H9 (cell line): ENCODE measurements at regions not wholly inside any gene's neighbourhood (a gene's known extent, or its start where the extent isn't known, plus 50 kb on each side); places are given as distances from the start of the nearest gene placed in this dataset.

ENCODE experiments used
- DNase-seq: peaks from one replicate; pipeline ENCODE4 v3.0.0-alpha.2; 2017
- H2AFZ ChIP-seq: one replicate; pipeline ENCODE4 v1.6.1; 2013; ENCODE audit warnings: mild to moderate bottlenecking, low read length, control low read depth, moderate library complexity
- H2AK5ac ChIP-seq: 2 replicates; pipeline ENCODE4 v1.6.1; 2013; ENCODE audit warnings: low read length, control low read depth, mixed read lengths; ENCODE audit not compliant: insufficient read length
- H2BK120ac ChIP-seq: one replicate; pipeline ENCODE4 v1.6.1; 2013; ENCODE audit warnings: low read depth, mild to moderate bottlenecking, low read length, control low read depth, inconsistent platforms; ENCODE audit not compliant: poor library complexity, severe bottlenecking
- H2BK12ac ChIP-seq: 2 replicates; pipeline ENCODE4 v1.6.1; 2013; ENCODE audit warnings: low read length, control low read depth, mixed read lengths, low read depth; ENCODE audit not compliant: insufficient read length
- H2BK15ac ChIP-seq: 2 replicates; pipeline ENCODE4 v1.6.1; 2013; ENCODE audit warnings: low read depth, low read length, control low read depth
- H2BK20ac ChIP-seq: one replicate; pipeline ENCODE4 v1.6.1; 2013; ENCODE audit warnings: low read depth, mild to moderate bottlenecking, low read length, control low read depth, inconsistent platforms; ENCODE audit not compliant: poor library complexity, severe bottlenecking
- H2BK5ac ChIP-seq: 2 replicates; pipeline ENCODE4 v1.6.1; 2013; ENCODE audit warnings: low read length, control low read depth, mixed read lengths; ENCODE audit not compliant: insufficient read length
- H3K14ac ChIP-seq: 2 replicates; pipeline ENCODE4 v1.6.1; 2013; ENCODE audit warnings: low read length, control low read depth; ENCODE audit not compliant: insufficient read depth
- H3K18ac ChIP-seq: 2 replicates; pipeline ENCODE4 v1.6.1; 2013; ENCODE audit warnings: low read depth, mild to moderate bottlenecking, mixed read lengths, low read length, control low read depth; ENCODE audit not compliant: insufficient read length
- H3K23ac ChIP-seq: 2 replicates; pipeline ENCODE4 v1.6.1; 2013; ENCODE audit warnings: low read length, control low read depth, mixed read lengths, low read depth; ENCODE audit not compliant: insufficient read length
- H3K23me2 ChIP-seq: 2 replicates; pipeline ENCODE4 v1.6.1; 2013; ENCODE audit warnings: low read depth, mild to moderate bottlenecking, mixed read lengths, low read length, control low read depth; ENCODE audit not compliant: insufficient read length, poor library complexity, severe bottlenecking
- H3K27ac ChIP-seq: 2 replicates; pipeline ENCODE4 v1.5.1; 2013; ENCODE audit warnings: low read length, control low read depth, mixed read lengths, low read depth; ENCODE audit not compliant: insufficient read length
- H3K27me3 ChIP-seq: 2 replicates; pipeline ENCODE4 v1.6.1; 2013; ENCODE audit warnings: low read length, control low read depth, inconsistent platforms; ENCODE audit not compliant: insufficient read depth
- H3K4ac ChIP-seq: 2 replicates; pipeline ENCODE4 v1.6.1; 2013; ENCODE audit warnings: low read depth, mild to moderate bottlenecking, control low read depth, inconsistent platforms, low read length, moderate library complexity
- H3K4me1 ChIP-seq: 2 replicates; pipeline ENCODE4 v1.6.1; 2013; ENCODE audit warnings: low read length, control low read depth, inconsistent platforms; ENCODE audit not compliant: insufficient read depth
- H3K4me2 ChIP-seq: 2 replicates; pipeline ENCODE4 v1.6.1; 2013; ENCODE audit warnings: low read length, control low read depth, mixed read lengths; ENCODE audit not compliant: insufficient read length, insufficient read depth
- H3K56ac ChIP-seq: 2 replicates; pipeline ENCODE4 v1.6.1; 2013; ENCODE audit warnings: low read depth, mild to moderate bottlenecking, mixed read lengths, low read length, control low read depth; ENCODE audit not compliant: insufficient read length
- H3K79me1 ChIP-seq: 2 replicates; pipeline ENCODE4 v1.6.1; 2013; ENCODE audit warnings: low read depth, mild to moderate bottlenecking, moderate library complexity, low read length, control low read depth, inconsistent platforms; ENCODE audit not compliant: insufficient read depth, poor library complexity, severe bottlenecking
- H3K79me2 ChIP-seq: 2 replicates; pipeline ENCODE4 v1.6.1; 2013; ENCODE audit warnings: low read length, control low read depth, inconsistent platforms; ENCODE audit not compliant: insufficient read depth
- H3K9ac ChIP-seq: 2 replicates; pipeline ENCODE4 v1.6.1; 2013; ENCODE audit warnings: low read length, control low read depth, mixed read lengths; ENCODE audit not compliant: insufficient read length; ENCODE audit errors: extremely low read depth
- H3K9me3 ChIP-seq: one replicate; pipeline ENCODE4 v1.6.1; 2013; ENCODE audit warnings: low read depth, low read length, inconsistent platforms; ENCODE audit not compliant: control insufficient read depth
- H3T11ph ChIP-seq: one replicate; pipeline ENCODE4 v1.6.1; 2013; ENCODE audit warnings: mild to moderate bottlenecking, low read length, control low read depth, inconsistent platforms
- H4K20me1 ChIP-seq: one replicate; pipeline ENCODE4 v1.6.1; 2013; ENCODE audit not compliant: control insufficient read depth, insufficient read length, insufficient read depth
- H4K5ac ChIP-seq: 2 replicates; pipeline ENCODE4 v1.6.1; 2013; ENCODE audit warnings: low read depth, mild to moderate bottlenecking, mixed read lengths, low read length, control low read depth; ENCODE audit not compliant: insufficient read length
- H4K8ac ChIP-seq: replicated peaks from 2 replicates; pipeline ENCODE4 v1.6.1; 2013; ENCODE audit warnings: low read length, control low read depth, mixed read lengths, low read depth; ENCODE audit not compliant: insufficient read length
- H4K91ac ChIP-seq: 2 replicates; pipeline ENCODE4 v1.6.1; 2013; ENCODE audit warnings: low read depth, mild to moderate bottlenecking, moderate library complexity, mixed read lengths, low read length, control low read depth; ENCODE audit not compliant: insufficient read length
- H3K27ac Mint-ChIP-seq, 3 experiments: 2 replicates in 2 of 3; 3 replicates in 1 of 3; pipeline ENCODE4 v1.8.0; 2020 to 2021; ENCODE audit warnings: mixed read lengths in 3 of 3, mild to moderate bottlenecking in 1 of 3, moderate library complexity in 1 of 3
- H3K27me3 Mint-ChIP-seq: 2 replicates; pipeline ENCODE4 v1.8.0; 2021; ENCODE audit warnings: low read depth, mild to moderate bottlenecking, moderate library complexity, mixed read lengths
- H3K36me3 Mint-ChIP-seq, 3 experiments: 2 replicates in 2 of 3; 3 replicates in 1 of 3; pipeline ENCODE4 v1.8.0; 2020 to 2021; ENCODE audit warnings: low read depth in 3 of 3, mixed read lengths in 3 of 3; ENCODE audit not compliant: insufficient read depth in 1 of 3
- H3K4me1 Mint-ChIP-seq, 2 experiments: 2 replicates each; pipeline ENCODE4 v1.8.0; 2020; ENCODE audit warnings: mixed read lengths in 2 of 2
- H3K4me3 Mint-ChIP-seq, 2 experiments: 2 replicates in 1 of 2; 3 replicates in 1 of 2; pipeline ENCODE4 v1.8.0; 2020 to 2021; ENCODE audit warnings: mild to moderate bottlenecking in 2 of 2, mixed read lengths in 2 of 2, moderate library complexity in 1 of 2
- H3K9me3 Mint-ChIP-seq, 2 experiments: 2 replicates in 1 of 2; 3 replicates in 1 of 2; pipeline ENCODE4 v1.8.0; 2020; ENCODE audit warnings: mild to moderate bottlenecking in 2 of 2, mixed read lengths in 2 of 2, moderate library complexity in 1 of 2
- WGBS: extraction: QIAGEN DNeasy Blood & Tissue Kit; methylation state at CpG from one replicate; pipeline ENCODE4 v1.1.7; 2013; ENCODE audit warnings: missing lambda C conversion rate, low lambda C conversion rate, mixed read lengths; ENCODE audit not compliant: insufficient read length; ENCODE audit errors: extremely low coverage; 5-methylcytosine and 5-hydroxymethylcytosine counted together
- TF ChIP-seq, protein P1 (sequence below): fragments of 200-600 bp; sonication (generic); conservative IDR thresholded peaks from 3 replicates; pipeline ENCODE4 v1.8.0; 2021; ENCODE audit warnings: antibody characterized with exemption, mild to moderate bottlenecking

DNA sequence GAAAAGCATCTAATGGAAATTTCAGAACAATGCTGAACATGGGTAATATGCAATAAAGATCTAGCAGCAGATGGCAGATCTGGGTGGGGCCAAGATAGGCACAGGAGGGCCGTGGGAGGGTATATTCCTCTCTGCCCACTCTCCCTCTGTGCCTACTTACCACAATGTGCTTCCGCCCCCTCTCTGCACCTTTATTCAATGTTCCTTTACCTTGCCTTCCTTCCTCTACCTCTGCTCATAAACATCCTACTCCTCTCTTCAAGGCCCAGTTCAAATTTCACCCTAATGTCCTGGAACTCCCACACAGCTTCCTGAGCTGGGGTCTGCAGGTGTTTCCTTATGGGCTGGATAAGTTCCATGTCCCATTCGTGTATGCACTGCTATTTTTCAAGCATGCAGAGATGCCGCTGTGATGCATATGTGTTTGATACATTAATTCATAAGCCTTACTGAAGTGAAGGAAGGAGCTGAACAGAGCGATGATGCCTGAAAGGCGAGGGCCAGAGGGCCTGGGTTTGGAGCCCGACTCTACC lies 65.6 kb upstream of the EDEM3 start:
- no peak overlapping the region for H2BK5ac ChIP-seq
- H3K9me3 Mint-ChIP-seq: peaks cover 11 to 13% of the 10 kb centered on the region in 2 experiments
- no peak overlapping the region for H2BK15ac ChIP-seq
- H4K8ac ChIP-seq: no peak overlapping the region
- H4K20me1 ChIP-seq: peaks cover 2% of the 10 kb centered on the region
- no peak overlapping the region for H2BK12ac ChIP-seq
- H2AK5ac ChIP-seq: no peak overlapping the region
- H2BK120ac ChIP-seq: no peak overlapping the region
- H3K36me3 Mint-ChIP-seq: peaks cover 30 to 36% (median 32%) of the 10 kb centered on the region in 3 experiments
- no peaks in the 10 kb centered on the region for H3K79me2 ChIP-seq
- no peak overlapping the region for H3K4me3 Mint-ChIP-seq
- WGBS: no CpG with 5 or more reads among the region's 7 CpGs
- H3K23me2 ChIP-seq: no peaks in the 10 kb centered on the region
- H3K27me3 ChIP-seq: no peaks in the 10 kb centered on the region
- H3K23ac ChIP-seq: no peak overlapping the region
- H3K9ac ChIP-seq: no peak overlapping the region
- no peaks in the 10 kb centered on the region for H3K9me3 ChIP-seq
- H3K14ac ChIP-seq: no peak overlapping the region
- H2AFZ ChIP-seq: no peak overlapping the region
- no peak overlapping the region for H3T11ph ChIP-seq
- DNase-seq: no peak
- TF ChIP-seq, protein P1, sequence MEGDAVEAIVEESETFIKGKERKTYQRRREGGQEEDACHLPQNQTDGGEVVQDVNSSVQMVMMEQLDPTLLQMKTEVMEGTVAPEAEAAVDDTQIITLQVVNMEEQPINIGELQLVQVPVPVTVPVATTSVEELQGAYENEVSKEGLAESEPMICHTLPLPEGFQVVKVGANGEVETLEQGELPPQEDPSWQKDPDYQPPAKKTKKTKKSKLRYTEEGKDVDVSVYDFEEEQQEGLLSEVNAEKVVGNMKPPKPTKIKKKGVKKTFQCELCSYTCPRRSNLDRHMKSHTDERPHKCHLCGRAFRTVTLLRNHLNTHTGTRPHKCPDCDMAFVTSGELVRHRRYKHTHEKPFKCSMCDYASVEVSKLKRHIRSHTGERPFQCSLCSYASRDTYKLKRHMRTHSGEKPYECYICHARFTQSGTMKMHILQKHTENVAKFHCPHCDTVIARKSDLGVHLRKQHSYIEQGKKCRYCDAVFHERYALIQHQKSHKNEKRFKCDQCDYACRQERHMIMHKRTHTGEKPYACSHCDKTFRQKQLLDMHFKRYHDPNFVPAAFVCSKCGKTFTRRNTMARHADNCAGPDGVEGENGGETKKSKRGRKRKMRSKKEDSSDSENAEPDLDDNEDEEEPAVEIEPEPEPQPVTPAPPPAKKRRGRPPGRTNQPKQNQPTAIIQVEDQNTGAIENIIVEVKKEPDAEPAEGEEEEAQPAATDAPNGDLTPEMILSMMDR: no peak
- H3K27ac Mint-ChIP-seq: no peak overlapping the region
- H3K79me1 ChIP-seq: no peaks in the 10 kb centered on the region
- H3K4me1 ChIP-seq: no peaks in the 10 kb centered on the region
- H3K4me2 ChIP-seq: no peak overlapping the region
- H3K18ac ChIP-seq: no peak overlapping the region
- H3K4ac ChIP-seq: no peak overlapping the region
- H3K27ac ChIP-seq: no peak overlapping the region
- H3K4me1 Mint-ChIP-seq: peaks cover 0 to 4% of the 10 kb centered on the region in 2 experiments; a peak in 1 of 4 replicates
- no peak overlapping the region for H3K56ac ChIP-seq
- no peak overlapping the region for H4K91ac ChIP-seq
- H4K5ac ChIP-seq: no peak overlapping the region
- no peaks in the 10 kb centered on the region; the same call in 1 of the 2 replicates for H3K27me3 Mint-ChIP-seq
- H2BK20ac ChIP-seq: no peak overlapping the region
